Cardiac muscle cell (in vitro differentiated cells and primary cell): ENCODE measurements at regions not wholly inside any gene's neighbourhood (a gene's known extent, or its start where the extent isn't known, plus 50 kb on each side); places are given as distances from the start of the nearest gene placed in this dataset.
"Not testable (repeated sequence)": the region's sequence is repeated elsewhere in the genome, so short reads cannot be mapped to it uniquely, and the experiment has no call there.

Experiments used
- DNase-seq, 2 donors: peaks; one replicate each; pipeline versions ENCODE4 v3.0.0 to v3.0.0-alpha.2; 2010 to 2017; ENCODE audit warnings: low read depth in 1 of 2, low spot score in 1 of 2
- H3K27ac ChIP-seq: fragments of 200-600 bp; sonication (generic); 2 replicates; pipeline ENCODE4 v1.5.1; 2016
- H3K27me3 ChIP-seq: fragments of 200-600 bp; sonication (generic); 2 replicates; pipeline ENCODE4 v1.6.0; 2016; ENCODE audit warnings: control low read depth
- H3K36me3 ChIP-seq: fragments of 200-600 bp; sonication (generic); 2 replicates; pipeline ENCODE4 v1.5.1; 2016; ENCODE audit warnings: control low read depth
- H3K4me1 ChIP-seq: fragments of 200-600 bp; sonication (generic); 2 replicates; pipeline ENCODE4 v1.8.1; 2017; ENCODE audit warnings: low read depth, mild to moderate bottlenecking, mixed run types
- H3K4me3 ChIP-seq: fragments of 200-600 bp; sonication (generic); 2 replicates; pipeline ENCODE4 v1.5.1; 2016; ENCODE audit warnings: mild to moderate bottlenecking
- H3K9me3 ChIP-seq: fragments of 200-600 bp; sonication (generic); 2 replicates; pipeline ENCODE4 v1.5.1; 2017; ENCODE audit warnings: low read depth, mild to moderate bottlenecking, control low read depth
- CTCF ChIP-seq: IDR thresholded peaks from 2 replicates; pipeline ENCODE4 v1.5.1; 2012; ENCODE audit warnings: low read depth, mild to moderate bottlenecking, low read length

- H3K9me3 ChIP-seq: no peaks in the 10 kb centered on the region
Observed at GRCh38 chr5:39616131-39616530, 191.4 kb upstream of the DAB2 start.

GRCh38 chr5:39611076-39611475 lies 186.3 kb upstream of the DAB2 start:
- not testable (repeated sequence) for H3K36me3 ChIP-seq, H3K27ac ChIP-seq, H3K4me3 ChIP-seq, H3K4me1 ChIP-seq, H3K9me3 ChIP-seq, DNase-seq, H3K27me3 ChIP-seq

More at GRCh38 chr5:39616131-39616530, 191.4 kb upstream of the DAB2 start:
- Histone ChIP-seq H3K36me3 (no peaks in the 10 kb centered on the region), H3K4me3 (no peak overlapping the region), H3K4me1 (no peaks in the 10 kb centered on the region), H3K27ac (no peak overlapping the region), H3K27me3 (no peaks in the 10 kb centered on the region)
- TF ChIP-seq CTCF: no peak
- DNase-seq: no peak

- no peak for DNase-seq
- Histone ChIP-seq H3K27me3 (no peaks in the 10 kb centered on the region), H3K9me3 (no peaks in the 10 kb centered on the region), H3K4me1 (no peaks in the 10 kb centered on the region), H3K4me3 (no peak overlapping the region), H3K36me3 (no peaks in the 10 kb centered on the region), H3K27ac (no peak overlapping the region)
- no peak for TF ChIP-seq CTCF
Observed at GRCh38 chr5:39608024-39608423, 183.2 kb upstream of the DAB2 start.

- no peaks in the 10 kb centered on the region for H3K9me3 ChIP-seq
- H3K27ac ChIP-seq: no peak overlapping the region
- no peak for TF ChIP-seq CTCF
- H3K27me3 ChIP-seq: no peaks in the 10 kb centered on the region
- no peak overlapping the region for H3K4me3 ChIP-seq
- no peaks in the 10 kb centered on the region for H3K4me1 ChIP-seq
- no peaks in the 10 kb centered on the region for H3K36me3 ChIP-seq
- no peak for DNase-seq
Observed at GRCh38 chr5:39606591-39606990, 181.8 kb upstream of the DAB2 start.

DNA sequence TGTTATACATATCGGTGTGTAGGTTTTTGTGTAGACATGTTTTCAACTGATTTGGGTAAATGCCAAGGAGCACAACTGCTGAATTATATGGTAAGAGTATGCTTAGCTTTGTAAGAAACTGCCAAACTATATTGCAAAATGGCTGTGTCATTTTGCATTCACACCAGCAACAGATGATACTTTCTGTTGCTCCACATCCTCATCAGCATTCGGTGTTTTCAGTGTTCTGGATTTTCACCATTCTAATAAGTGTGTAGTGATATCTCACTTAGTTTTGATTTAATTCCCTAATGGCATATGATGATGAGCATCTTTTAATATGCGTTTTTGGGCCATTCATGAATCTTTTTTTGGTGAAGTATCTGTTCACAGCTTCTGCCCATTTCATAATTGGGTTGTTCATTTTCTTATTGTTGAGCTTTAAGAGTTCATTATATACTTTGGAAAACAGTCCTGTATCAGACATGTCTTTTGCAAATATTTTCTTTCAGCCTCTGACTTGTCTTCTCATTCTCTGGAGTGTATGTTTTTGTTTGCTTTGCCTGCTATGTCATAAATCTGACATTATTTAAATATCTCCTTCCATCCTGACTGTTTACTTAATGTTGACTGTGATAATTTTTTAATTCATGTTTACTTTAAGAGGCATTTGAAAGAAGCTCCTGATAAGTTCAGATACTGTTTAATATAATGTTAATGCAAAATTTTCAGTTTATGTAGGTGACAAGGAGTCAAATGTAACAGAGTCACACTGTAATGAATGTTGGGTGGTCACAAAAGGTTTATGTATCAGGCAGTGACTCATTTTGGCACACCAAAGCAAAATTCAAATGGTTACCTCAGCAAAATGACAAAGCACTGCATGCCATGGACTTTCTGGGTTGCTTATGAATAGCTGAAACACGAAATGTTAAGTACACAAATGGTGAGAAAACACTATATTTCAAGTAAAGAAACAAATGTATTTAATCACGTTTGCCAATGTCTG lies 181.1 kb upstream of the DAB2 start:
- no peak for DNase-seq
- H3K4me1 ChIP-seq: no peaks in the 10 kb centered on the region
- H3K9me3 ChIP-seq: no peaks in the 10 kb centered on the region
- no peaks in the 10 kb centered on the region for H3K36me3 ChIP-seq
- H3K27ac ChIP-seq: no peak overlapping the region
- H3K27me3 ChIP-seq: no peaks in the 10 kb centered on the region
- no peak for TF ChIP-seq CTCF
- H3K4me3 ChIP-seq: no peak overlapping the region

DNA sequence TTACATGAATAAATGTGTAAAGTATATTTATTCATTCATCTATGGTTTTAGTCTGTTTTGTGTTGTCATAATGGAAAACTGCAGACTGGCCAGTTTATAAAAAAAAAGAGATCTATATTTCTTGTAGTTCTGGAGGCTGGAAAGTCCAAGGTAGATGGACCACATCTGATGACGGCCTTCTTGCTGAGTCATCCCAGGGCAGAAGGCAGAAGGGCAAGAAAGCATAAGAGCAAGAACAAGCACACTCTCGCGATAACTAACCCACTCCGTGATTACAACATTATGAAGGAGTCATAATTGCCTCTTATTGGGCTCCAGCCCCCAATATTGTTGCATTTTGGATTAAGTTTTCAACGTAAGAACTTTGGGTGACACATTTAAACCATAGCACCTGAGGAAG lies 180.4 kb upstream of the DAB2 start:
- H3K27me3 ChIP-seq: no peaks in the 10 kb centered on the region
- H3K4me3 ChIP-seq: no peak overlapping the region
- DNase-seq: no peak
- TF ChIP-seq CTCF: no peak
- peaks cover 2% of the 10 kb centered on the region for H3K4me1 ChIP-seq
- H3K27ac ChIP-seq: no peak overlapping the region
- H3K9me3 ChIP-seq: no peaks in the 10 kb centered on the region
- no peaks in the 10 kb centered on the region for H3K36me3 ChIP-seq
